ENCODE measurements at regions not wholly inside any gene's neighbourhood (a gene's known extent, or its start where the extent isn't known, plus 50 kb on each side); places are given as distances from the start of the nearest gene placed in this dataset.

GRCh38 chr10:108203905-108204527, 1039.5 kb upstream of the SORCS1 start:
- Histone ChIP-seq H3K9me2 (ENCODE audit: insufficient read depth) (no peaks in the 10 kb centered on the region; the same call in 1 of the 2 replicates), H3K79me2 (ENCODE audit: insufficient read depth) (no peaks in the 10 kb centered on the region), H3K27me3 (replicated peaks; ENCODE audit: insufficient read depth) (no peaks in the 10 kb centered on the region), H3K9ac (no peak overlapping the region), H3K4me1 (ENCODE audit: insufficient read depth) (no peaks in the 10 kb centered on the region), H4K20me1 (ENCODE audit: insufficient read depth) (no peaks in the 10 kb centered on the region), H3K36me3 (ENCODE audit: low read depth) (no peaks in the 10 kb centered on the region), H3K4me2 (ENCODE audit: unreplicated experiment) (no peak overlapping the region), H3F3A (ENCODE audit: insufficient read depth) (peaks cover 11% of the 10 kb centered on the region; the same call in 1 of the 2 replicates), H3K9me3 (ENCODE audit: low read depth) (no peaks in the 10 kb centered on the region), H2AFZ (no peak overlapping the region), H3K27ac (no peak overlapping the region), H3K4me3 (no peak overlapping the region)
- DNase-seq = no peak
- in situ Hi-C loops (cut with MboI) = loop anchor here (25.0 kb wide), 1 partner anchor 333 kb away; no protein-coding TSS in a partner anchor
- TF ChIP-seq EZH2phosphoT487 (IDR thresholded peaks at IDR 0.05; ENCODE audit: insufficient read depth, low read depth) (no peak), EZH2 (IDR thresholded peaks at IDR 0.05; ENCODE audit: insufficient read depth, poor library complexity, severe bottlenecking) (no peak)
- 72 to 83% methylated on average over 3 of the region's 3 CpGs for WGBS, 2 experiments (ENCODE audit: low coverage in 1 of 2, low lambda C conversion rate in 2 of 2, missing lambda C conversion rate in 2 of 2)

- no peaks in the 10 kb centered on the region for H3K9me3 ChIP-seq (ENCODE audit: low read depth)
- peaks cover 21% of the 10 kb centered on the region for H3K4me1 ChIP-seq (ENCODE audit: insufficient read depth)
- H3K79me2 ChIP-seq (ENCODE audit: insufficient read depth) = no peaks in the 10 kb centered on the region
- H3K9me2 ChIP-seq (ENCODE audit: insufficient read depth) = no peaks in the 10 kb centered on the region
- H3K4me3 ChIP-seq = 0 out of 2 replicates have a peak overlapping the region, but pooled peaks have one; percentile 1
- no peak overlapping the region for H2AFZ ChIP-seq
- H3K9ac ChIP-seq = no peak overlapping the region
- DNase-seq = peak; percentile 75
- peak overlapping the region; percentile 2 for H3K4me2 ChIP-seq (ENCODE audit: unreplicated experiment)
- in situ Hi-C loops (cut with MboI) = no loop called here
- no peaks in the 10 kb centered on the region for H3F3A ChIP-seq (ENCODE audit: insufficient read depth)
- peak overlapping the region; percentile 26 for H3K27ac ChIP-seq
- TF ChIP-seq EZH2 (IDR thresholded peaks at IDR 0.05; ENCODE audit: insufficient read depth, poor library complexity, severe bottlenecking) = no peak
- TF ChIP-seq EZH2phosphoT487 (IDR thresholded peaks at IDR 0.05; ENCODE audit: insufficient read depth, low read depth) = no peak
- no peaks in the 10 kb centered on the region for H4K20me1 ChIP-seq (ENCODE audit: insufficient read depth)
- H3K36me3 ChIP-seq (ENCODE audit: low read depth) = no peaks in the 10 kb centered on the region
- WGBS, 2 experiments (ENCODE audit: low coverage in 1 of 2, low lambda C conversion rate in 2 of 2, missing lambda C conversion rate in 2 of 2) = 6 to 7% methylated on average over 3 of the region's 3 CpGs
- no peaks in the 10 kb centered on the region for H3K27me3 ChIP-seq (replicated peaks; ENCODE audit: insufficient read depth)
These were observed 1023.0 kb upstream of the SORCS1 start for GRCh38 chr10:108187408-108188012.

GRCh38 chr10:108184114-108184513, 1019.6 kb upstream of the SORCS1 start:
- H3K27ac ChIP-seq = no peak overlapping the region
- 20 to 21% methylated on average over 1 of the region's 1 CpG for WGBS, 2 experiments (ENCODE audit: low coverage in 1 of 2, low lambda C conversion rate in 2 of 2, missing lambda C conversion rate in 2 of 2)
- no peak overlapping the region for H3K4me3 ChIP-seq
- no peak overlapping the region for H2AFZ ChIP-seq
- no peak overlapping the region for H3K9ac ChIP-seq
- no peaks in the 10 kb centered on the region for H3K36me3 ChIP-seq (ENCODE audit: low read depth)
- no peaks in the 10 kb centered on the region for H3K79me2 ChIP-seq (ENCODE audit: insufficient read depth)
- H3F3A ChIP-seq (ENCODE audit: insufficient read depth) = no peaks in the 10 kb centered on the region
- no peaks in the 10 kb centered on the region for H4K20me1 ChIP-seq (ENCODE audit: insufficient read depth)
- H3K27me3 ChIP-seq (replicated peaks; ENCODE audit: insufficient read depth) = no peaks in the 10 kb centered on the region
- peaks cover 29% of the 10 kb centered on the region for H3K4me1 ChIP-seq (ENCODE audit: insufficient read depth)
- TF ChIP-seq EZH2phosphoT487 (IDR thresholded peaks at IDR 0.05; ENCODE audit: insufficient read depth, low read depth) (no peak), EZH2 (IDR thresholded peaks at IDR 0.05; ENCODE audit: insufficient read depth, poor library complexity, severe bottlenecking) (no peak)
- no peaks in the 10 kb centered on the region for H3K9me2 ChIP-seq (ENCODE audit: insufficient read depth)
- H3K9me3 ChIP-seq (ENCODE audit: low read depth) = no peaks in the 10 kb centered on the region
- peak; percentile 20 for DNase-seq
- in situ Hi-C loops (cut with MboI) = no loop called here
- no peak overlapping the region for H3K4me2 ChIP-seq (ENCODE audit: unreplicated experiment)

GRCh38 chr10:108180878-108181277, 1016.4 kb upstream of the SORCS1 start:
- Histone ChIP-seq H3K4me3 (no peak overlapping the region), H3K4me1 (ENCODE audit: insufficient read depth) (peaks cover 12% of the 10 kb centered on the region), H3K4me2 (ENCODE audit: unreplicated experiment) (peak overlapping the region; percentile 24), H3K79me2 (ENCODE audit: insufficient read depth) (no peaks in the 10 kb centered on the region), H2AFZ (no peak overlapping the region), H3K9me2 (ENCODE audit: insufficient read depth) (no peaks in the 10 kb centered on the region), H3K36me3 (ENCODE audit: low read depth) (no peaks in the 10 kb centered on the region), H4K20me1 (ENCODE audit: insufficient read depth) (no peaks in the 10 kb centered on the region), H3F3A (ENCODE audit: insufficient read depth) (no peaks in the 10 kb centered on the region), H3K27ac (no peak overlapping the region), H3K9ac (no peak overlapping the region), H3K27me3 (replicated peaks; ENCODE audit: insufficient read depth) (no peaks in the 10 kb centered on the region), H3K9me3 (ENCODE audit: low read depth) (no peaks in the 10 kb centered on the region)
- TF ChIP-seq EZH2phosphoT487 (IDR thresholded peaks at IDR 0.05; ENCODE audit: insufficient read depth, low read depth) (no peak), EZH2 (IDR thresholded peaks at IDR 0.05; ENCODE audit: insufficient read depth, poor library complexity, severe bottlenecking) (no peak)
- peak; percentile 66 for DNase-seq
- in situ Hi-C loops (cut with MboI) = no loop called here
- WGBS, 2 experiments (ENCODE audit: low coverage in 1 of 2, low lambda C conversion rate in 2 of 2, missing lambda C conversion rate in 2 of 2) = 16 to 21% methylated on average over 2 of the region's 2 CpGs

Data from GM23248 (cell line).